ENCODE measurements at regions not wholly inside any gene's neighbourhood (a gene's known extent, or its start where the extent isn't known, plus 50 kb on each side); places are given as distances from the start of the nearest gene placed in this dataset.

DNA sequence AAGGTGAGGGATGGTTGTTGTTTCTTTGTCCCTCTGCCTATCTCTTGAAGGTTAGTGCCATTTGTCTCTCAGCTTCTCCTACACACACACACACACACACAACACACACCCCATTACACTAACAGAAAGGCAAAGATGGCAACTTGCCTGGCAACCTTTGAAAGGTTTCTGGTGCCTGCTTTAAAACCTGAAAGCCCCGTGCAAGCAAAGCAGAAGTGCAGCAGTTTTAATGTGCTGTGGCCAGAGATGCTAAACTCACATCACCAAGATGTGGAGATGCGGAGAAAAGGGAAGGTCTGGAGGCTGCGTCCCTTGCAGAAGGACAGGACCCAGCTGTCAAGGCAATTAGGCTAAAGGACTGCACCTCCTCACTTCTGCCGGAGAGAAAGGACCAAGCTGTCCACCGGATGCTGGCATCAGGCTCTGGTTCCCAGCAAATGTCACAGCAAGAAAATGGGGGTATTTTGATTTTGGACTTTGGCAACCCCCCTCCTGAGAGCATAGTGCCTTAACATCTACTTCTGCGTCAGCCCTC lies 196.4 kb downstream of the ARL4C start:
- no peak overlapping the region for H3K27ac Mint-ChIP-seq
- H3K36me3 Mint-ChIP-seq: peaks cover 2% of the 10 kb centered on the region
- peak overlapping the region; percentile 39 for H3K4me3 Mint-ChIP-seq
- no peaks in the 10 kb centered on the region for H3K9me3 Mint-ChIP-seq
- H3K4me1 Mint-ChIP-seq: peaks cover 76% of the 10 kb centered on the region
- no peaks in the 10 kb centered on the region for H3K27me3 Mint-ChIP-seq

DNA sequence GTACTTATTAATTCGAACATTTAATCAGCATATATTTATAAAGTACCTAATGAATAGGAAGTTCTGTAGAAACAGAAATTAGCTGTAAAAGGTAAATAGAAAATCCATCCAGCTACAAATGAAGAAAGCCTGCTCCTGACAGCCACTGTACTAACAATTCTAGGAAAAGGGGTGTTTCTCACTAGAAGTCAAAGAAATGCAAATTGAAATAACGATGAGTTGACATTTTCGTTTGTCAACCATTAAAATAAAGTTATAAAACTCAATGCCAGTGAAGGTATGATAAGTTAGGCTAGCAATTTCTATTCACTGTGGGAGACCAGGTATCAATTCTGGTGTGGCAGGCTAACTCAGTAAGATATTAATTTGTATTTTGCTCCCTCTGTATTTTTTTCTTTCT lies 198.0 kb downstream of the ARL4C start:
- no peaks in the 10 kb centered on the region for H3K27me3 Mint-ChIP-seq
- H3K27ac Mint-ChIP-seq: peak overlapping the region; percentile 84
- peaks cover 2% of the 10 kb centered on the region for H3K36me3 Mint-ChIP-seq
- no peaks in the 10 kb centered on the region for H3K9me3 Mint-ChIP-seq
- H3K4me1 Mint-ChIP-seq: peaks cover 79% of the 10 kb centered on the region
- no peak overlapping the region for H3K4me3 Mint-ChIP-seq

DNA sequence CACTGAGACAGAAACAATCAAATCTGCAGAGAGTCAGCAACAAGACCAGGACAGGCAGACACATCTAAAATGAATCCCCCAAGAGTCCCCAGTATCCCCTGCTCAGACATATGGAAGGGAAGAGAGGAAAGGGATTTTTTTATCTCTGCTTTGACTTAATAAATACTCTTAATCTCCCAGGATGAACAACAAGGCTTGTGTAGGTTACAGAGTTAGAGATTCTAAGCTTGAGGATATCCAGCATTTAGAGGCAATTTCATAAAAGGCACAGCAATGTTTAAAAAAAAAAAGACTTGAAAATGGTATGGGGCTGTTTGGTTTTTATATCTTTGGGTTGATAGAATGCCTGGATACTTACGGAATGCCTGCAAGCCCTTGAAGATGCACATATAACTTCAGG lies 199.9 kb downstream of the ARL4C start:
- H3K36me3 Mint-ChIP-seq: peaks cover 2% of the 10 kb centered on the region
- H3K27ac Mint-ChIP-seq: peak overlapping the region; percentile 88
- H3K4me1 Mint-ChIP-seq: peaks cover 90% of the 10 kb centered on the region
- H3K27me3 Mint-ChIP-seq: no peaks in the 10 kb centered on the region
- no peaks in the 10 kb centered on the region for H3K9me3 Mint-ChIP-seq
- H3K4me3 Mint-ChIP-seq: no peak overlapping the region

DNA sequence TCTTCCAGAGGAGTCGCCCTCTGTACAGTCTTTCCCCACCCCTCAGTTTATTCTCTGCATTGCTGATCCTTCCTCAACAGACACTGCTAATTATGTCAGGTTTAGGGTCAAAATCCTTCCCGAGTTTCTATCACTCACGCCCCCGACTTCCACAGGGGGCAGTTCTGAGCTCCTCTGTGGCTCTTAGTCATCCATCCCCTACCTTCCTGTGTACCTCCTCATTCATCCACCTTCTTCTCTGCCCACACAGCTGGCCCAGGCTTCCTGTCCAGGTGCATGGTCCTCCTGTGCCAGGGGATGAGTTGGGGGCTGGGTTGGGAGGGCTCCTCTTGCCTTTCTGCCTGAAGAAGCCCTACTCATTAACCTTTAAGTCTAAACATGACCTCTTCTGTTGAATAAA lies 202.9 kb downstream of the ARL4C start:
- Mint-ChIP-seq H3K4me1 (peaks cover 94% of the 10 kb centered on the region), H3K27me3 (no peaks in the 10 kb centered on the region), H3K36me3 (peaks cover 2% of the 10 kb centered on the region), H3K9me3 (no peaks in the 10 kb centered on the region), H3K27ac (peak overlapping the region; percentile 94), H3K4me3 (peak overlapping the region; percentile 71)

DNA sequence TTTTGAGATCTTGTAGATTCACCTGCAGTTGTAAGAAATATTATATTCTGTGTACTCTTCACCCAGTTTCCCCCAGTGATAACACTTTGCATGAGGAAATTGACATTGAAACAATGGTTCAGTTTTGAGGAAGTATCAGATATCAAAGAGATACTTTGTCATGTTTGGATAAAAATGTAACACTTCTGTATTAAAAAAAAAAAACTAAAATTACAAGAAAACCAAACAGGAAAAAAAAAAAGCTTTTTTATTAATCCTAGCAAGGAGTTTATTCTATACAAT lies 204.0 kb downstream of the ARL4C start:
- Mint-ChIP-seq H3K4me1 (peaks cover 96% of the 10 kb centered on the region), H3K9me3 (no peaks in the 10 kb centered on the region), H3K27me3 (no peaks in the 10 kb centered on the region), H3K27ac (peak overlapping the region; percentile 98), H3K36me3 (peaks cover 4% of the 10 kb centered on the region), H3K4me3 (peak overlapping the region; percentile 68)

DNA sequence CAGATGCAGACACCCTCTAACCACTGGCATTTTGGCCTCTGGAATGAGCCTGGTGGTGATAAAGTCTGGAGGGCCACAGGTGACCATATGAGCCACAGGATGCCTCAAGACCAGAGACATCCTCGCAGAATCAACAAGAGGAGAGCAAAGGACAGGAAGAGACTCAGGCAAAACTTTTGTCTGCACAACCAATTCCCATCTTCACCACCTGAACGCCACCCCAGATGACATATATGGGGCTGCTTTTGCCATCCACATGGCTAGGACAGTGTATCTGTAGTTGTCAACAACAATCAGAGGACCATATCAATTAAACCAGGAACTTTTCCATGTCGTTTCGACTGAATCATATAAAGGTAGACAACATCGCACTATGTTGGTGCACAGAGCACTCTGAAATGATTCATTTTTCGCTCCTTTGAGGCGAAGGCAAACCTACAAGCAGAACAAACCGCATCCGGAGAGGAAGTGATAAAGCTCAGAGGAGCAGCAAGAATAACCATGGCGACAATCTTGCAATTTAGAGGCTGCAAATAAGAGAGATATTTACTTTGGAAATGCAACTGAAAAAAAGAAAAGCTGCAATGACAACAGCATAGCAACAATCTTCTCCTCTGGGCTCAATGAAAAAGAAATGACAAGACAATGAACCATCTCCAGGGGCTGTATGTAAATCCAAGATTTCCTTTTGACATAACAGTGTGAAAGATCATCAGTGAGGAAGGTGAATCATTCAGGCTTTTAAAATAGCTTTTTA lies 204.5 kb downstream of the ARL4C start:
- peak overlapping the region; percentile 68 for H3K4me3 Mint-ChIP-seq
- H3K27me3 Mint-ChIP-seq: no peaks in the 10 kb centered on the region
- peaks cover 3% of the 10 kb centered on the region for H3K36me3 Mint-ChIP-seq
- H3K27ac Mint-ChIP-seq: peak overlapping the region; percentile 98
- H3K4me1 Mint-ChIP-seq: peaks cover 97% of the 10 kb centered on the region
- no peaks in the 10 kb centered on the region for H3K9me3 Mint-ChIP-seq

DNA sequence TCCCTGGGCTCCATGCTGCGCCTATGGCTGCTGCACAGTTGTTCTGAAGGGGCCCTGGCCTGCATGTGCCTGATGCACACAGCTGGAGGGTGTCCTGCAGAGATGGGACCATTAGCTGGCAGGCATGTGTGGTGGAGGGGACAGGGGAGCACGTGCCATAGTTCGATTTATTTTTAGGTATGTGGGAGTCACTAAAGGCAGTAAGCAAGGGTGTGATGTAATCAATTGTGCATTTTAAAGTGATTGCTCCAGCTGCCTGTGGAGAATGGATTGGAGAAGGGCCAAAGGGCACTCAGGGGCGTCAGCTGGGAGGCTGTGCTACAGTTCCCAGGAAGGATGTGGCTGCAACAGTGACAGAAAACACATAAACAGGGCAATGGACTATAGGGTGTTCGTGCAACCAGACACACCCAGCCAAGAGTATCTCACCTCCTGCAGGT lies 205.1 kb downstream of the ARL4C start:
- Mint-ChIP-seq H3K4me3 (peak overlapping the region; percentile 68), H3K36me3 (peaks cover 3% of the 10 kb centered on the region), H3K27me3 (no peaks in the 10 kb centered on the region), H3K4me1 (peaks cover 97% of the 10 kb centered on the region), H3K9me3 (no peaks in the 10 kb centered on the region), H3K27ac (peak overlapping the region; percentile 98)

DNA sequence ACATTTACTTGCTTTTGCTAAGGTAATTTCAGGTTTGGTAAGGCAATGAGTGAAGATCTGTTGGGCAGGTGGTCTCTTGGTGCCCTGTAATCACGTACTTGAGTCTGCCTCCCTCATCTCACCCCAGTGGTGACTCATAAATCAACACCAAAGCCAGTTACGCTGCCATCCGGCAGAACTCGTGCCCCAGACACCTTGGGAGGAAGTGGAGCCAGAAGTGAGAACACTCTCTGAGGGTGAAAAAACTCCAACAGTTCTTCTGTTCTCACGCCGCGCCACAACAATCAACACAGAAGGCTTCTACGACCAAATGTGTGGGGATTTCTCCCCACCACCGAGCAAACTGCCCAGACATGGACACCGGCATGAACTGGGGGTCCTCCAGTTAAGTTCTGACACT lies 206.2 kb downstream of the ARL4C start:
- Mint-ChIP-seq H3K36me3 (peaks cover 3% of the 10 kb centered on the region), H3K4me3 (peak overlapping the region; percentile 77), H3K9me3 (no peaks in the 10 kb centered on the region), H3K4me1 (peaks cover 93% of the 10 kb centered on the region), H3K27me3 (no peaks in the 10 kb centered on the region), H3K27ac (peak overlapping the region; percentile 98)

DNA sequence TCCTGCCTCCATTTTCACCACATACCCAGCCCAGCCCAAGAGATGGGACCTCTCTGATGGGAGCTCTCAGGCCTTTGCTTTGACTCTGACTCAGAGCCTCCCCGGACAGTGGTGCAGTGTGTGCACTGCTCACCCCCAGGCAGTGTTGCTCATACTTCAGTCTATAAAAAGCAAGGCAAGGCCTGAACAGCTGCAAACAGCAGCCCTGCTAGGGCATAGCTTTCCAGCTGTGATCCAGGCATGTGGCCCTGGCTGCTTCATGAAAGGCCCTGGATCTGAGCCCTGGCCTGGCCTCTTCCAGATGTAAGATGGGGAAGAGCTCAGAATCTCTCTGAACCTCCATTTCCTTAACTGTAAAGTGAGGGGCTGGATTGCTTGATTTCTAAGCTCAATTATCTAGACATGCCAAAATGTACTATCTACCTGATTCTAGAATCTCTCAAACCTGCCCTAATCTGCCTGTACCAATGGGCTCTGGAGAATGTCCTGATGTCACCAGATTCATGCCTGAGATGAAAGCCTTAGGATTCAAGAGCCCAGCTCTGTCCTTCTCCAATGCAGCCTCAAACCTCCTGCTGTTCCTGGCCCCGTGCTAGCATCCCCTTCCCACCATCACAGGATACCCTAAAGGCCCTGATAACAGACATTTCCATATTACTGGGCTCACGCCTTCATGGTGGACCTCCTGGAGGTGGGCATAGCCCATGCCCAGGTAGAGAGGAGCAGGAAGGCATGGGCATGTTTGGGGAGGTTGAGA lies 206.9 kb downstream of the ARL4C start:
- Mint-ChIP-seq H3K27ac (peak overlapping the region; percentile 98), H3K9me3 (no peaks in the 10 kb centered on the region), H3K27me3 (no peaks in the 10 kb centered on the region), H3K4me1 (peaks cover 86% of the 10 kb centered on the region), H3K4me3 (peak overlapping the region; percentile 77), H3K36me3 (peaks cover 3% of the 10 kb centered on the region)

DNA sequence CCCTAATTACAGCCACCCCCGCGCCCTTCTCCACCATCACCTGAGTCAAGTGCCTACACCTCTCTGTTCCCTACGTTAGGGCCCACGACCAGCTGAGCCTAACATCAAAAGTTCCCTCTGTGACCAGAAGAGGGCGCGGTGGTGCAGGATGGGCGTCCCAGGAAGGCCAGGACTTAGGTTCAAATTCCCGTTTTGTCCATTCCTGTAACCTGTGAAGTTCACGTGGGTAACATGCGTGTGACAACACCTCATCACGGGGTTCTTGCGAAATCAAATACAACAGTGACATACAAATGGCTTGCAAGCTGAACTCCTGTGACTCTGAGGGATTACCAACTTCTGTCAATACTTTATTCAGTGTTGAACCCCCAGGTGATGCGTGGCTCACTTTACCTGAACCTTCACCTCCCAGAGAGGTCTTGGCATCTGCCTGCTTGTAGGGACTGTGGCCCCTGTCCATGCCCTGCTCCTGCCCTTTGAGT lies 207.9 kb downstream of the ARL4C start:
- H3K4me3 Mint-ChIP-seq: peak overlapping the region; percentile 35
- H3K9me3 Mint-ChIP-seq: no peaks in the 10 kb centered on the region
- H3K27ac Mint-ChIP-seq: peak overlapping the region; percentile 98
- H3K27me3 Mint-ChIP-seq: no peaks in the 10 kb centered on the region
- H3K4me1 Mint-ChIP-seq: peaks cover 77% of the 10 kb centered on the region
- peaks cover 3% of the 10 kb centered on the region for H3K36me3 Mint-ChIP-seq

DNA sequence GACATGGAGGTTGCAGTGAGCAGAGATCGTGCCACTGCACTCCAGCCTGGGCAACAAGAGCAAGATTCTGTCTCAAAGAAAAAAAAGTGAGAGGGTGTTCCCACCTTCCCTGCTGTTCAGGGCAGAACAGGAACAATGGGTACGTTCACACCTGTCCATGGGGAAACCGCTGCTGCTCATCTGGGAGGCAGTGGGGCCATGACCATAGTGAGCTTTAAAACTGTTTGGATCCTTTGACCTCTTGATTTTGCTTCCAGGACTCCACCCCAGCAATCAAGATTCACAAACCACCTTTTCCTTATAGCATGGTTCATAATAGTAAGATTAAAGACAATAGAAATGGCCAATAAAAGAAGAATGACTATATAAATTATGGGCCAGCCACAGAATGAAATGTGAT lies 209.2 kb downstream of the ARL4C start:
- Mint-ChIP-seq H3K4me3 (no peak overlapping the region), H3K27ac (peak overlapping the region; percentile 5), H3K36me3 (peaks cover 3% of the 10 kb centered on the region), H3K27me3 (no peaks in the 10 kb centered on the region), H3K9me3 (no peaks in the 10 kb centered on the region), H3K4me1 (peaks cover 66% of the 10 kb centered on the region)

DNA sequence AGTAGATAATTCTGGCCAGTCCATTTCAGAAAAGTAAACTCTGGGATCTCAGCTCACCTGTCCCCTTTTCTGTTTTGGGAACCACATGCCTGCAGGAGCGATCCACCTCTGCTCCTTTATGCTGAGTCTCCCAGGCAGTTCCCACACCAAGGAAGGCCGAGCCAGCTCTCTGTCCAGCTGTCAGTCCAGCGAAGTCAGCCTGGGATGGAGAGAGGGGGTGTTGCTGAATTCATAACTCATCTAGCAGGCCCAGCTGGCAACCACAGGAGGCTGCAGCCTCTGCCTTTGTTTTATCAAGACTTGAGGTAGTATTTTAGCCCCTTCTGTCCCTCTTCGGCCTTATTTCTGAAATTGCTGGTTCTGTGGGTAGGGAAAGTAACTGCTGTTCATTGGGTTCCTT lies 209.9 kb downstream of the ARL4C start:
- Mint-ChIP-seq H3K36me3 (peaks cover 3% of the 10 kb centered on the region), H3K9me3 (no peaks in the 10 kb centered on the region), H3K27me3 (no peaks in the 10 kb centered on the region), H3K4me3 (no peak overlapping the region), H3K4me1 (peaks cover 64% of the 10 kb centered on the region), H3K27ac (no peak overlapping the region)

DNA sequence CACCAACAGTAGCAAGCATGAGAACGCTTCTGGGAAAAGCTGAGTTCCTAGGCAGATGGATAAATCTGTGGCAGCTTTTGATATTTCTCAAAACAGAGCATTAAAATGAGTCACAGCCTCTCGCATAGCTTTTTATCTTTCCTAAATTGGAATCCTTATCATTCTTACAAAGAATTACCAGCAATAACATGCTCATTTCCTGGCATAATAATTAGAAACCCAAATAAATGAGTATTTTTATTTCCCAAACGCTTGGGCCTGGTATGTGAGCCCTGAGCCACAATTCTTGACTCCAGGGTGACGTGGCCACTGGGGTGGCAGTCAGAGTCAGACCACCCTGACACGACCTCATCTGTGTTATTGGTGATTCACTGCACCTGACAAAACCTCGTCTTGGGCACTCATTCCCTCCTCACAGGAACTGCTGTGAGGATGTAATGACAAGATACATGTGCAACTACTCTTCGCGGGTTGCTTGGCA lies 210.7 kb downstream of the ARL4C start:
- Mint-ChIP-seq H3K27me3 (no peaks in the 10 kb centered on the region), H3K4me3 (no peak overlapping the region), H3K36me3 (peaks cover 3% of the 10 kb centered on the region), H3K4me1 (peaks cover 58% of the 10 kb centered on the region), H3K27ac (peak overlapping the region; percentile 10), H3K9me3 (no peaks in the 10 kb centered on the region)

DNA sequence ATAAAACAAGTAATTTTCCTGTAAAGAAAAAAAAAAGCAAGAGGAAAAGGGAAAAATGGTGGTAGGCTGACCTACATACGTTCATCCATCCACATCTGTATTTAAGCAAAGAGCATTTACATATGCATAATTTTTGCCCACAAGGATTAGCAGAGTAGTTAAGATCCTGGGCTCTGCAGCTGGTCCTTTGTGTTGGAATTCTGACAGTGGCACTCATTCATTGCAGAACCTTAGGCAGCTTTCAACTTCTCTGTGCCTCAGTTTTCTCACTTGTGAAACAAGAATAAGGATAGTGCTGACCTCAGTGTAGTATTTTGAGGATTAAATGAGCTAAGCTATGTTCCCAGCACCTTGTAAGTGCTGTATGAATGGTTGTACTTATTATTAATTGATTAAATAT lies 211.3 kb downstream of the ARL4C start:
- peaks cover 3% of the 10 kb centered on the region for H3K36me3 Mint-ChIP-seq
- H3K27ac Mint-ChIP-seq: no peak overlapping the region
- no peak overlapping the region for H3K4me3 Mint-ChIP-seq
- no peaks in the 10 kb centered on the region for H3K27me3 Mint-ChIP-seq
- peaks cover 58% of the 10 kb centered on the region for H3K4me1 Mint-ChIP-seq
- H3K9me3 Mint-ChIP-seq: no peaks in the 10 kb centered on the region

DNA sequence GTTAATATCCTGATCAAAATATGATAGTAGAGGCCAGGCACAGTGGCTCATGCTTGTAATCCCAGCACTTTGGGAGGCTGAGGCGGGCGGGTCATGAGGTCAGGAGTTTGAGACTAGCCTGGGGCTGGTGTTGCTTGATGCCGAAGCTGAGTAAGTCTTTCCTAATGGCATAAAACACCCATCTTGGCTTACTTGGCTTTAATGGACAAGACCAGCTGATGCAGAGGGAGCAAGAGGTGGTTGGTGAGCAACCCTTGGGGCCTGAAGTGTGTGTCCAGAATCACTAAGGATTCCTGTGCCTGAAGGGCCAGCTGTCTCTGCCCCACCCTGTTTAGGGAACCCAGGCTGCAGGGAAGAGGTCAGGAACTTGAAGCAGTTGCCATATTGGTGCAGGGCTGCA lies 217.2 kb downstream of the ARL4C start:
- H3K9me3 Mint-ChIP-seq: peaks cover 5% of the 10 kb centered on the region
- peak overlapping the region; percentile 69 for H3K27ac Mint-ChIP-seq
- no peak overlapping the region for H3K4me3 Mint-ChIP-seq
- H3K36me3 Mint-ChIP-seq: no peaks in the 10 kb centered on the region
- H3K27me3 Mint-ChIP-seq: no peaks in the 10 kb centered on the region
- H3K4me1 Mint-ChIP-seq: peaks cover 48% of the 10 kb centered on the region

All from activated naive CD4-positive, alpha-beta T cell treated with anti-CD3 and anti-CD28 coated beads, Interleukin-2, amount 50 U/mL, for 24 hours (primary cell).